ENCODE measurements at regions not wholly inside any gene's neighbourhood (a gene's known extent, or its start where the extent isn't known, plus 50 kb on each side); places are given as distances from the start of the nearest gene placed in this dataset.

- no peak for DNase-seq
Observed at GRCh38 chr4:28354880-28355656, 1494.4 kb downstream of the STIM2 start.

GRCh38 chr4:28357990-28358389, 1497.3 kb downstream of the STIM2 start:
- DNase-seq, result peak; percentile 57

GRCh38 chr4:28358606-28359005, 1498.0 kb downstream of the STIM2 start:
- no peak for DNase-seq

GRCh38 chr4:28360681-28361080, 1500.0 kb downstream of the STIM2 start:
- DNase-seq, result no peak

- no peak for DNase-seq
Observed at GRCh38 chr4:28362169-28362568, 1501.5 kb downstream of the STIM2 start.

GRCh38 chr4:28369499-28369898, 1508.9 kb downstream of the STIM2 start:
- peak; percentile 77 for DNase-seq

GRCh38 chr4:28373191-28373590, 1512.5 kb downstream of the STIM2 start:
- DNase-seq, result no peak

- peak; percentile 83 for DNase-seq
Observed at GRCh38 chr4:28373601-28374000, 1513.0 kb downstream of the STIM2 start.

GRCh38 chr4:28378109-28378830, 1517.6 kb downstream of the STIM2 start:
- DNase-seq, result peak; percentile 66

GRCh38 chr4:28385801-28386200, 1525.2 kb downstream of the STIM2 start:
- no peak for DNase-seq

GRCh38 chr4:28386776-28387175, 1526.1 kb downstream of the STIM2 start:
- no peak for DNase-seq

GRCh38 chr4:28388471-28388870, 1527.8 kb downstream of the STIM2 start:
- peak; percentile 20 for DNase-seq

- no peak for DNase-seq
Observed at GRCh38 chr4:28391877-28392276, 1531.2 kb downstream of the STIM2 start.

- DNase-seq, result no peak
Observed at GRCh38 chr4:28402751-28403150, 1542.1 kb downstream of the STIM2 start.

- no peak for DNase-seq
Observed at GRCh38 chr4:28421221-28421620, 1560.6 kb downstream of the STIM2 start.

- DNase-seq, result no peak
Observed at GRCh38 chr4:28426251-28426650, 1565.6 kb downstream of the STIM2 start.

GRCh38 chr4:28427306-28428085, 1566.9 kb downstream of the STIM2 start:
- DNase-seq, result no peak

GRCh38 chr4:28432348-28433025, 1571.8 kb downstream of the STIM2 start:
- DNase-seq, result no peak

GRCh38 chr4:28435314-28435713, 1574.7 kb downstream of the STIM2 start:
- no peak for DNase-seq

GRCh38 chr4:28436191-28437080, 1575.8 kb downstream of the STIM2 start:
- no peak for DNase-seq

GRCh38 chr4:28443371-28443770, 1582.7 kb downstream of the STIM2 start:
- DNase-seq, result no peak

All from HCEC 1CT (cell line).